ENCODE measurements at regions not wholly inside any gene's neighbourhood (a gene's known extent, or its start where the extent isn't known, plus 50 kb on each side); places are given as distances from the start of the nearest gene placed in this dataset.
A peak's percentile ranks its signal among the peaks of the same experiment; 100 is the strongest.

DNA sequence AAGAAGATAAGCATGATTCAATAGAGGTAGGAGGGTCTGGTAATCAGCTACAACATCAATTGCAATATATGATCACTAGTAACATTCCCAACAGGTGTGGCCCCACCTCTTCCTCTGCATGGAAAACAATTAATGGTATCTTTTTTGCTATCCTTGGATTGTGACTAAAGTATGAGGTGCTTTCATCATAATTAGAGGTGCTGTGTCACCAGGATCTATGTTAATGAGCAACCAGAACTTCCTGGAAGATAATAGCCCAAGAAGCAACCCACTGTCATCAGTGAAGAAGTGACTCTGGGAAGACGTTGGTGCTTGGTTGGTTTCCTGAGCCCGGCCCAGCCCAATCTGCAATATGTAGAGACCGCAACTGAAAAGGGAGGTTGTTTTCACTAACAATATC, 167.2 kb downstream of the SETD4 start:
- no peak for DNase-seq

DNA sequence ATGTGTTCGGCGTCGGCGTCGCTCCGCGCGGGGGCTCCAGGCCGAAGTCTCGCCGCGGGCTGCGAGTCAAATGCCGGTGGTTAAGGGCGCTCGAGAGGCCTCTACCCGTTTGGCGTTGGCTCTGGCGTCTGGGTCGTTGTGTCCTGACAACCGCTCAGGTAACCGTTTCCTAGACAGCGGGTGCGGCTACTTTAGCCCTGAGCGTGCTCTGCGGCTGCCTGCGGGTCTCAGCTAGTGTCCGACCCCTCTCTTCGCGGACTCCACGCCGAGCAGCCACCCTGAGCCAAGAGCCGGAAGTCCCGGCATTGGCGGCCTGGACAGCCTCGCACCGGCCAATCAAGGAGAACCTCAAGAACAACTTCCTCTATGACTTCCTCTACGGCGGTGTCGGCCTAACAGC, 173.4 kb downstream of the SETD4 start:
- DNase-seq: no peak

DNA sequence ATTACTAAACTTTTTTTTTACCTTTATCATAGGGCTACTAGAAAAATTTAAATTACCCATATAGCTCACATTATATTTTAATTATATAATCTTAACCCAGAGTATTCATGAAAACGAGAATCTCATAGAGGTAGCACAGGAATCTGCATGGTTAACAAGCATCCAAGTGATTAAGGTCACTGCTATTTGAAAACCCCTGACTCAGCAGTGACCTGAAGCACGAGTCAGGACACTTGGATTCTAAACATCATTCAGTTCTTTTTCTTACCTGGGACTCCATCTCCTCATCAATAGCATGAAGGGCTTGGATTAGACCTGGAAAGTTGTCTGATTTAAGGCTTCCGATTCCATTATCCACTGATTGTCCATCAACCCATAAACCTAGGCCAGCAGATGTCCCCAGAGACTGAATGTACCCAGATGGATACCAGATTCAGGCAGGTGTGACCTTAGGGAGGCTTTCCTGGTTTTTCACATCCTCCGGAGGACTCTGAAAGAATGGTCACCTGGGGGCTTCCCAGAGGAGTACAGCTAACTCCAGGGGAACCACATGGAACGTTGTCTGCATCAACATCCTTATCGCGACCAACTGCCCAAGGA, 174.3 kb downstream of the SETD4 start:
- DNase-seq: no peak

DNA sequence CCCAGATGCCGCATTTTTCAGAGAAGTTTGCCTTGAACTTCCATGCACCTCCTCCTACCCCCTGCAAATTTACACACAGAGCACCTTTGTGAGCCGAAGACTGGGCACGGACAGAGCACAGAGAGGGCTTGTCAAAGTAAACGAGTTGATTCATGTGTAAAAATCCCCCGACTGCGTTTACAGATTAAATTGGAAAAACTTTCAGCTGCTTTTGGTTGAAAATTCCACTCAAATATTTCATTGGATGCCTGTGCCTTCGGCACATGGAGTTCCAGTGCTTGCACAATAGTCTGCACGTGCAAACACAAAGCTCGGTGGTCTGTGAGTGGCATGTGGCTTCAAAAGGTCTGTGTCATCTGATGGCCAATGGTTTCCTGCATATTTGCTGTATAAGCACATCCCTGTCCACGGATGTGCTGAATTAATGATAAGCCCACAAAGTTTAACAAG, 177.5 kb downstream of the SETD4 start:
- no peak for DNase-seq

DNA sequence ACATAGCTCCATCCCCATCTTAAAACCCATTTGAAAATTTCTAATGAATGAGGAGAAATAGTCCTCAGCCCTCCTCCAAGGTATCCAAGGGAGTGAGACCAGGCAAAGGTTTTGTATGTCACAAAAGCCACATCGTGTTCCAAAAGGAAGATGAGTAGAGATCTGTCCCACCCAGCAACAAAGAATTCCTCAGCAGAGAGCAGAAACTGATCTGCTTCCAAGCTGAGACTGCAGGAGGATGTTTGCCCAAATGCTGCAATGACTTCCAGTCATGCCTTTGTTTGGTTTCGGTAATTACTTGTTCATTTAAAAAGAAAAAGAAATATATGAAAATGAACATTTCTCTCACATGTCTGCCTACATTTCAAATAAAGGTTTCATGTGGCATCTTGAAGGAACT, 186.9 kb downstream of the SETD4 start:
- DNase-seq: no peak

DNA sequence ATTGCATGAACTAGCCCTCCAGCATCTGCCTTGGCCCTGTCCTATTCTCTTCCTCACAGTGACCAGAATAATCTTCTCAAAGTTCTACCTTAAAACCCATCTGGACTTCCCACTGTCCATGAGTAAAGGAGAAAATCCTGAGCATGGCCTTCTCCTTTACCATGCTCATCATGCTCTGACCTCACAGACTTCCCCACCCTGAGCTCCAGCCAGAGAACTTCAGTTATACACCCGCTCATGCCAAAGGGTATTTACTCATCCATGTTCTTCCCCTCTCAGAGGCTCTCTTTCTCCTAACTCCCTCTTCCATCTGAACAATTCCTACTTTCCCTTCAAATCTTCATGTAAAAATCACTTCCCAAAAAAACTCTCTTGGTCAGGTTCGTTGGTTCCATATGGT, 188.4 kb downstream of the SETD4 start:
- peak in 1 of 2 donors; percentile 48 for DNase-seq

DNA sequence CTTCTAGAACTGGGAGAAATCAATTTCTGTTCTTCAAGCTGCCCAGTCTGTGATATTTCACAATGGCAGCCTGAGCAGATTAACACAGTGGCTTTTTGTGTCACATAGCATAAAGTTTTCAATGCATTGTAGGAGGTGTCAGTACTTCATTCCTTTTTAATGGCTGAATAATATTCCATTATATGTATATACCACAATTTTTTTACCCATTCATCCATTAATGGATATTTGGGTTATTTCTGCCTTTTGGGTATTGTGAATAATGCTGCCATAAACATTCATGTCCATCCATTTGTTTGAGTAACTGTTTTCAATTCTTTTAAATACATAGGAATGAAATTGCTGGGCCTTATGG, 191.5 kb downstream of the SETD4 start:
- no peak for DNase-seq

DNA sequence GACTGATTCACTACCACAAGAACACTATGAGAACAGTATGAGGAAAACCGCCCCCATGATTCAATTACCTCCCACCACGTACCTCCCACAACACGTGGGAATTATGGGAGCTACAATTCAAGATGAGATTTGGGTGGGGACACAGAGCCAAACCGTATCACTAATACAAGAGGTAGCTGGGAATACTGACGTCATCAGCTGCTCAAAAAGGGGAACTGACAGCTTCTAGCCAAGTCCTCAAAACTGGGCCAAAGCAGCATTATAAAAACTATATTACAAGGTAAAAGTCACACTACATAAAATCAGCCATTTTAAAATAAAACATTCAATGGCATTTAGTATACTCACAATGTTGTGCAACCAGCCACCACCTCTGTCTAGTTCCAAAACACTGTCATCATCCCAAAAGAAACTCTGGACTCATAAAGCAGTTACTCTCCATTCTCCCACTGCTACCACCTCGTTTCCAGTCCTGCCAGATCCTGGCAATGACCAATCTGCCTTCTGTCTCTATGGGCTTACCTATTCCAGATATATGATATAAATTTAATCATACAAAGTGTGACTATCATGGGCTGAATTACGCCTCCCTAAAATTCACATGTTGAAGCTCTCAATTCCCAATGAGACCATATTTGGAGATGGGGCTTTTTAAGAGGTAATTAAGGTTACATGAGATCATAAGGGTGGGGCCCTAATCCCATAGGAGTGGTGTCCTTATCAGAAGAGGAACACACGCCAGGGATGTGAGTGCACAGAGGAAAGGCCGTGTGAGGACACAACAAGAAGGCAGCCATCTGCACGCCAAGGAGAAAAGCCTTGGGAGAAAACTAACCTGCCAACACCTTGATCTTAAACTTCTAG, 192.1 kb downstream of the SETD4 start:
- DNase-seq: peak; percentile 40 to 52

DNA sequence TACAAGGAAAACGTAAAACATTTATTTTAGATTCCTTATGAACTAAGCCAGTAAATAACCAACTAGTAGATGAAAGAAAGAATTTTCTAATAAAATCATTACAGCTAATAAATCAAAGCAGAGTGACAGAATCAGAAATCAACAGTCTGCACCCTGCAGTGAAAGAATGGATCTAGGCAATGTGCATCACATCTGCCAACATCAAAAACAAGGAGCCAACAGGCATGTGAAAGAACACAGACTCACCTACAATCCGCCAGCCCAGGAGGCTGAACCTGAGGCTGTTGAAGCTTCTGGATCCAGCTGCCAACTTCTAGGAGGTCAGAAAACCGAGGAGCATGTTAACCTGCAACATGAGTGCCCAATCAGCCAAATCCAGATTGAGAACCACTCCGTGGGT, 196.3 kb downstream of the SETD4 start:
- DNase-seq: no peak

DNA sequence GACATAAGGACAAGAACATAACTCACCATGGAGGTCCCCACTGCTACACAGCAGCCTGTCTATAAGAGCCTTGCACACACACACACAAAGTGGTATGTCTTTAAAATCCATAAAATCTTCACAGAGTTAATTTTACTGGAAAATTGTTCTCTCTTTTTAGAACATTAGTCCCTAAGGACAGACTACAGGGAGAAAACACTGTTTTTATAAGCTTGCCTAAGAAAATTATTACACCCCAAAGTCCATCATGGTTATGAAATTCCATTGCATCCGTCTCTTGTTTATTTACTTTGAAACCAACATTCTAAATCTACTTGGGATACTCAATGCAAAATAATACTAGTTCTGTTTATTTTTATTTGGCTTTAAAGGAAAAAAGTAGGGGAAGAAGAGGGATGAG, 197.4 kb downstream of the SETD4 start:
- DNase-seq: no peak

DNA sequence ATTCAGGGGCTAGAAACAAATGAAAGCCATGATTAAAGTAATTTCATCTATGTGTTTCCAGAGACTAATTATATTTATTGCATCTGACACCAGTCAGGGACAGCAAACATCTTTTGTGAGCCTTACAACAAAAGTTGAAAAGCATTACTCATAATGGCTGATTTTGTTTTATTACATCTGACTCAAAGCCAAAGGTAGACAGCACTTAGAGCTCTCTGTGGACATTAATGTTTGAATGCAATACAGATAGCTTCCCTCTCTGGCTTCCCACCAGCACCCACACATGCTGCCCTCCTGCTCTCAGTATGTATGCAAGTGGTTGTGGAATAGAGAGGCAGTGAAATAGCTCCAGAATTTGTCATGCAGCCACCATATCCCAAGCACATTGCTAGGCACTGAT, 198.7 kb downstream of the SETD4 start:
- peak in 1 of 2 donors; percentile 31 for DNase-seq

DNA sequence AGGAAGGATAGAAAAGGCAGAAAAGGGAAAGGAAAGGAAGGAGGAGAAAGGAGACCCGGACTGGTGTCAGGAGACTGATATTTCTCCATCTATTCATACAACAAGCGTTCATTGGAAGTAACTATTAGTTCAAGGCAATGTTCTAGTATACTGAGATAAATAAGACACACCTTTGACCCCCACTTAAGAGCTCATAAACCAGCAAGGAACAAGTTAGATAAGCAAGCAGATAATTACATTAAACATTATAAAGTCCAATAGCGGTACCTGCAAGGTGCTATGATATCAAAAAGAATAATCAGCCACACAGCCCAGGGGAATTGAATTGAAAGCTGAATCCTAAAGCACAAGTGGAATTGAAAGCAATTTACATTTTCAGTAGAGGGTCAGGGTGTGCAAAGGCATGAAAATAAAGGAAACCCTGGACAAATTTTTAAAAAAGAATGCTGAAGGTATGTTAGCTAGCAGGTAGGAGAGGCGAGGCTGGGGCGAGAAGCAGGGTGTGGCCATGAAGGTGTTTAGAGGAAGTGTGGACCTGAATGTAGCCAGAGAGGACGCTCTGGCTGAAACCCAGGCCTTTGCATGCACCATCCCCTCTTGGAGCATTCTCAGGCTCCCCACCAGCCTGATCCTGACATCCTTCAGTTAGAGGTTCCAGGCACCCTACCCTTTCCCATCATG, 200.0 kb downstream of the SETD4 start:
- no peak for DNase-seq

DNA sequence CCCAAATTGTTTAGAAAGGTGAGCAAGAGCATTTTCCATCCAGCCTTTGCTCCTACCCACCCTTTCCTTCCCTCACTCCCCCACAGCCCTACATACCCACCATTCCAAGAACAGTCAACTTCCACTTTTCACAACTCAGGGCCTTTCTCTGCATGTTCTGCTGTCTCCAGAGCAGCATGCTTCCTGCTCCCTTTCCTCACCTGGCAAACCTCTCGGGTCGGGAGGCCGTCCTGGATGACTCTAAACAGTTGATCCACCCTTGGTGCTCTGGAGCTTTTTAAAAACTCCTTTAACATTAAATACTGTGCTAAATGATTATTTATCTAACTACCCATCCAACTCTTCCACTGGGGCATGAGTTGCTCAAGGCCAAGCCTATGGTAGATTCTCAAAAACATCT, 200.6 kb downstream of the SETD4 start:
- DNase-seq: no peak

DNA sequence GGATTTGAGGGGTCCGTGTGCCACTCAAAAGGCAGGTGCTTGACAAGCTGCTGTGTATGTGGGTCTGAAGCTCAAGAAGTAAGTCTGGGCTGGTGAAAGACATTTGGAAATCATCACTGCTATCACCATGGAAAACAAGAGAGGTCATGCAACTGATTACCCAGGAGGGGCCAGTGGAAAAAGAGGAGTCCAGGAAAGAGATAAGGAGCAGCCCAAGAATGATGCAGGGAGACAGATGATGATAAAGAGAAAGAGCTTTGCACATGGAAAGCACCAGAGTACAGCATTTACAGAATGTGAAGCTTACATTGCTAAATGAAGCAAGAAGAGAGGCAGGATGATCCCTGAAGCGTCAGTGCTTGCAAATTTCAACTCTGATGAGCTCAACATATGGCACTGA, 203.2 kb downstream of the SETD4 start:
- DNase-seq: no peak

DNA sequence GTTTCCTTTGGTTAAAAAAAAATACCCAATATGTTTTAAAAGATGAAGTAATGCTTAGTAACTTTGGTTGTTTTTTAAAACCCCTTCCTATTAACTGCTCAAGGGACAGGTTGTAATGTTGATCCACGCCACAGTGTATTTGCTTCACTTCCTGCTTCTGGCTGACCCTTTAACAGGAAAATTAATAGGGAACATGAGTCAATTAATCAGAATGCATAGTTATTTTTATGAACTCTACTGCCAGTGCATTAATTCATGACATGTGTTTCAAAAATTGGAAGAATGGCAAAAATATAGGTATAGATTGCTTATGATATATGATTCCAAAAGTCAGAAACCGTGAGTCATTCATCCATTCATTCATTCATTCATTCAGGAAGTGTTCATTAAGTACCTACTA, 204.8 kb downstream of the SETD4 start:
- DNase-seq: peak; percentile 47 to 48

DNA sequence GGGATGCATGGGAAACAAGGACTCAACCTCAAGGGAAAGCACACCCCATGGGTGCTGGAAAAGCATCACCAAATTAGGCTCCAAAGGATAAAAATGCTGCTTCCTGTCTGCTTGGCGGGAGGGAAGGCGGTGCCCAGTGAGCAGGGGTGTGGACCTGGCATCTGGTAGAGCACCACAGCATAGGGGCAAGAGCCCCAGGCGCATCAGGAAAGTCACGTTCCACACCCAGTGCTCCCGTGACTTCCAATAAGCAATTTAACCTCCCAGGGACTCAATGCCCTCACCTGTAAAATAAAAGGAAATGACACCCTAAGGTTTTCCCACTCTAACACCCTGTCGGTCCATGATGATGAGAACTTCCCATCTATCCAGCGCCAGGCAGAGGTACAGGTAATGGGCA, 206.0 kb downstream of the SETD4 start:
- DNase-seq: no peak

DNA sequence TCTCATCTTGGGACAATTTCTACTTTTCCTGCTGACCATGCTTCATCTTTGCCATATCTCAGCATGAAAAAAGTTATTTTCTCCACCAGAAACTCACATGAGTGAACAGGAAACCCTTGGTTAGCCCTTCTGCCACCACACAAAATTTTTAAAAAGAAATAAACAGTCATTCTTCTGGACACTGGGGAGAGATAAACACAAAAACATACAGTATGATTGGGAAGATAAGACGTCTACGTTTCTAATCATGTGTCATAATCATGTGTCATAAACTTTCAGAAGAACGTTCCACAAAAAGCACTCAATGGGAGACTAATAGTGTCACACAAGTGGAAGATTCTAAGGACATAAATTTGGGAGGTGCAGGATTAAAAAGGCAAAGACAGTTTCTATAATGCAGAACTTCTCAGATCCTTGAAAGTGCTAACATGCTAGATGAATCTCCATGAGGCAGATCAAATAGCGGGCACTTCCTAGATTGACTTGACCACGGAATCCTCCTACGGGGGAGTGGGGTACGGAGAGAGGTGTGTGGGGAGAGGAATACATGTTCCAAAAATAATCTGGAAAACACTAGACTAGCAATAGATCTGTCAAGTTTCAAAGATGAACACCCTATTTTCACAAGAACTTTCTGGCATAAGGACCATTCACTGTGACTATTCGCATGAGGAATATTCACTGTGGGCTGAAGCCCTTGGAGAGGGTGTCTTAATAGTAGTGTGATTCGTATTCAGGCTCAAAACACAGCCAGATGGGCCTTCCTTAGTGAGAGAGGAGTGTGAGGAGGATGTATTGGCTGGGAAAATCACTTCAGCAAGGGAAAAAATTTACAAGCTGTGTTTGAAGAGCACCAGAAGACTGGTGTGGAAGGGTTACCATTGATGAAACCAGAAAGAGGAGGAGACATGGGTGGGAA, 206.7 kb downstream of the SETD4 start:
- DNase-seq: peak in 1 of 2 donors; percentile 13

DNA sequence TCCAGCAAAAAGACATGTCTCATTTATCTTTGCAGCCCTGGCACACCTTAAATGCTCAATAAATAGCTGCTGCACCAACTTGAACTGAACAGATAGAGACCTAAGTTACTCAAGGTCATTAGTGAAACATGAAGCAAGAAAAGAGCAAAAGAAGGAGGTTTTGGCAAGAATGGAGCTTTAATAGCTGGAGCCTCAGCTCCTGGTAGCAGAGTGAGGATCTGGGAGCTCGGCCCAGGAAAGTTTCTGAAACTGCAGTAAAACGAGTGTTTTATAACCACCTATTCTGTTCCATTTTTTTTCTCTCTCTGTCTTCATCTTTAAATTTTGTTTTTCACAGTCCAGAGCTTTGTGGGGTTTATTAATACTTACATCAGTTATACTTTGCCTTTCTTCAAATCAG, 207.5 kb downstream of the SETD4 start:
- no peak for DNase-seq

DNA sequence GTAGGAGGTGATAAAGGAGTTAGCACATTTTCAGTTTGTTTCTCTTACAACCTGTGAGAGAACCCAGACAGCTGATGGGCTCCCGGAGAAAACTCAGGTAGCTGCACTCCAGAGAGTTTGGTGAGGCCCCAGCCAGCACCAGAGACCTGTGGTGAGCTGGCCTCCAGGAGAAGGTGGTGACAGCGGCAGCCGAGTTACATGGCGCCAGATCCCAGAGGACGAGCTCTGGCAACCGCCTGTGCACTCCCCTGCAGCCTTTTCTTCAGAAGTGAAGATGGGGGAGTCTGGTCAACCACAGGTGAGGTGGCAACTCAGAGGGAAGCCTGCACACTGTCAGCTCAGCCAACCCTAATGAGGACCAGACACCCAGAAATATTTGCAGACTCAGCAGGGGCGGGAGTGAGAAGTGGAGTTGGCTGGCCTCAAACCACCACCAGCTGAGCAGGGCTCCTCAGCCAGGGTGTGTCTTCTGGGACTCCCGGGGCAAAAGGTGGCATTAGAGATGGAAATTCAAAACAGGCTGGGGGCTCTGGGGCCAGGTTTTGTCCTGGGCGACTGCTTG, 209.7 kb downstream of the SETD4 start:
- no peak for DNase-seq

DNA sequence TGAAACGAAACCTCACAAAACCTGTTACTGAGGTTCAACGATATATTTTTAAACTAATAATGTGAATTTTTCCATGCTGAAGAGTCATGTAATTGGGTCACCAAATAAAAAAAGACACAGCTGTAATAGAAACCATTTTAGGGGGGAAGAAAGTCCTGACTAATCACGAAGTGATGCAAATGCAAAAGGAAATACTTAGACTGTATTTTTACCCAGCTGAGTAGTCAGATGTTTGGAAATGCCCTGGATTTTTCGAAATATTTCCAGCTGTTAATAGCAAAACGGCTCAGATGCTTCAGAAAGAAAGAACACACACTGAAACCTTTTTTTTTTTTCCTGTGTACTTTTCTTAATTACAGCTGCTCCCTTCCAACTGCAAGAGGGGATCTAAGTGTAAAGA, 210.3 kb downstream of the SETD4 start:
- peak; percentile 92 to 93 for DNase-seq

DNA sequence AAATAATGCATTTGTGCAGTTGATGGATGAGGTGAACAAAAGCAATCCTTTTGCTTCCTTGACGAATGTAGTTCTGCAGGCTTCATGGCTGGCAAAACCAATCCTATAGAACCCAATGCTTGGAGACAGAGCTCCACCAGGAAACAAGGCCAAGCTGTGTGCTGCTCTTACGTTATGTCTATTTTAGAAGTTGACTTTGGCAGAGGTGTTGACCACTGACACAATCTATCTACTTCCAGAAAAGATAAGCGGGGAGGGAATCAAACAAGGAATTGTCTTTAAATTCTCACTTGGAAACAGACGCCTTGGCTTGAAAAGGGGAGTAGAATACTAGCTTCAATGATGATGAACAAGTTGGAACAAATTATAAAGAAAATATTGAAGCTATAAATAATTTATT, 211.2 kb downstream of the SETD4 start:
- DNase-seq: no peak

DNA sequence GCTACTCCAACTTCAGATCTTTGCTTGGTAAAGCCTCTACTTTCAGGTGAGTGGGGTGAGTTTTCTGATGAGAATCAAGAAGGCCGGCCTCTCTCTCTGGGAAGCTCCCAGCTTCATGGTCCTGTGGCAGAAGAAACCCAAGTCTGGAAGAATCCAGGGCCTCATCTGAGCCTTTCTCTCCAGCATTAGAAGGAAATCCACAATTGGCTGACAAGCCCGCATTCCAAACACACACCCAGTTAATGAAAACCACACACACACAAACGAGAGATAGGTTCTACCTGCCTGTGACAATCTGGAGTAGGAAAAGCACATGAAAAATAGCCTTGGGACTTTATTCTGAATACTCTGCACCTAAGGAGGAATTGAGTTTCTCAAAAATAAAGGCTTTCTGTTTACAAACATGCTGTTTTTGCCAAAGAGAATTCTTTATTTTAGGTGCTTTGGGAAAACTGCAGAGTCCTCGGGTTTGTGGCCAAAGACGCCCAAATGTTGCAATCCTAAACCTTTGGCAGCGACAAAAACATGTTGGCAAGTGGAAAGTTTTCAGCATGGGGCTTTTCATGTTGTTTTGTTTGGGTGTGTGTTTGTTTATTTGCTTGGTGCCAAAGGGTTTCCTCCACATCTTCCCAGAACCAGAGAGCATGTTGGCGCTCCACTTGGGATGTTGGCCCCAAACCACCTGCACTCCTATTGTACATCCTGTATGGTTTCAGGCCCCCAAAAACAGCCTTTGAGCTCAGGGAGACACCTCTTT, 216.2 kb downstream of the SETD4 start:
- DNase-seq: no peak

Measured in inflammatory macrophage treated with lipopolysaccharide for 1 hour (primary cell).